Ovary (tissue), 3 donors: ENCODE measurements at regions not wholly inside any gene's neighbourhood (a gene's known extent, or its start where the extent isn't known, plus 50 kb on each side); places are given as distances from the start of the nearest gene placed in this dataset.

ENCODE experiments used
- EP300 ChIP-seq: sonication (generic); formaldehyde crosslinking; IDR thresholded peaks from one replicate; pipeline ENCODE4 v1.6.1; 2017; ENCODE audit warnings: antibody characterized with exemption
- POLR2A ChIP-seq: fragments of 450-650 bp; IDR thresholded peaks from one replicate; pipeline ENCODE4 v1.6.1; 2017; ENCODE audit warnings: antibody characterized with exemption, mild to moderate bottlenecking, moderate library complexity
- TF ChIP-seq, protein P1 (sequence below), 3 donors: fragments of 450-650 bp in 2 of 3; fragments of 200-600 bp in 1 of 3; IDR thresholded peaks; one replicate each; pipeline versions ENCODE4 v1.5.1 to v1.8.0; 2016 to 2022; ENCODE audit warnings: antibody characterized with exemption in 3 of 3, mild to moderate bottlenecking in 1 of 3
- donor health status: DM: no; HTN: no; CAD: no.

GRCh38 chr4:14065406-14065805 is 437.9 kb upstream of the BOD1L1 start:
- TF ChIP-seq POLR2A (no peak), EP300 (no peak)
- TF ChIP-seq, protein P1, sequence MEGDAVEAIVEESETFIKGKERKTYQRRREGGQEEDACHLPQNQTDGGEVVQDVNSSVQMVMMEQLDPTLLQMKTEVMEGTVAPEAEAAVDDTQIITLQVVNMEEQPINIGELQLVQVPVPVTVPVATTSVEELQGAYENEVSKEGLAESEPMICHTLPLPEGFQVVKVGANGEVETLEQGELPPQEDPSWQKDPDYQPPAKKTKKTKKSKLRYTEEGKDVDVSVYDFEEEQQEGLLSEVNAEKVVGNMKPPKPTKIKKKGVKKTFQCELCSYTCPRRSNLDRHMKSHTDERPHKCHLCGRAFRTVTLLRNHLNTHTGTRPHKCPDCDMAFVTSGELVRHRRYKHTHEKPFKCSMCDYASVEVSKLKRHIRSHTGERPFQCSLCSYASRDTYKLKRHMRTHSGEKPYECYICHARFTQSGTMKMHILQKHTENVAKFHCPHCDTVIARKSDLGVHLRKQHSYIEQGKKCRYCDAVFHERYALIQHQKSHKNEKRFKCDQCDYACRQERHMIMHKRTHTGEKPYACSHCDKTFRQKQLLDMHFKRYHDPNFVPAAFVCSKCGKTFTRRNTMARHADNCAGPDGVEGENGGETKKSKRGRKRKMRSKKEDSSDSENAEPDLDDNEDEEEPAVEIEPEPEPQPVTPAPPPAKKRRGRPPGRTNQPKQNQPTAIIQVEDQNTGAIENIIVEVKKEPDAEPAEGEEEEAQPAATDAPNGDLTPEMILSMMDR (IDR thresholded peaks at IDR 0.05): no peak
